BLaER1 treated with 17β-estradiol and CSF1 and Interleukin-3, amounts not matched to agents 10 nM and 100 nM (cell line): ENCODE measurements at regions not wholly inside any gene's neighbourhood (a gene's known extent, or its start where the extent isn't known, plus 50 kb on each side); places are given as distances from the start of the nearest gene placed in this dataset.

Experiments
- H3K27ac ChIP-seq, 11 experiments: shearing (Covaris generic); formaldehyde crosslinking; 2 replicates each; pipeline ENCODE4 v1.8.1; 2022
- H3K27me3 ChIP-seq, 11 experiments: shearing (Covaris generic); formaldehyde crosslinking; 2 replicates each; pipeline ENCODE4 v1.8.1; 2022
- H3K36me3 ChIP-seq, 11 experiments: shearing (Covaris generic); formaldehyde crosslinking; 2 replicates each; pipeline ENCODE4 v1.8.1; 2022
- H3K4me1 ChIP-seq, 10 experiments: shearing (Covaris generic); formaldehyde crosslinking; 2 replicates each; pipeline ENCODE4 v1.8.1; 2022
- H3K4me2 ChIP-seq, 11 experiments: shearing (Covaris generic); formaldehyde crosslinking; 2 replicates each; pipeline ENCODE4 v1.8.1; 2022
- H3K4me3 ChIP-seq, 10 experiments: shearing (Covaris generic); formaldehyde crosslinking; 2 replicates each; pipeline ENCODE4 v1.8.1; 2022
- H3K9ac ChIP-seq, 11 experiments: shearing (Covaris generic); formaldehyde crosslinking; 2 replicates each; pipeline ENCODE4 v1.8.1; 2022
- H3K9me3 ChIP-seq, 11 experiments: shearing (Covaris generic); formaldehyde crosslinking; replicated peaks in 1 of 11; 2 replicates each; pipeline ENCODE4 v1.8.1; 2022
- H4K20me1 ChIP-seq, 11 experiments: shearing (Covaris generic); formaldehyde crosslinking; 2 replicates each; pipeline ENCODE4 v1.8.1; 2022
- Cebpa-rat ChIP-seq, 11 experiments: shearing (Covaris generic); IDR thresholded peaks; 2 replicates each; pipeline ENCODE4 v1.8.1; 2022

DNA sequence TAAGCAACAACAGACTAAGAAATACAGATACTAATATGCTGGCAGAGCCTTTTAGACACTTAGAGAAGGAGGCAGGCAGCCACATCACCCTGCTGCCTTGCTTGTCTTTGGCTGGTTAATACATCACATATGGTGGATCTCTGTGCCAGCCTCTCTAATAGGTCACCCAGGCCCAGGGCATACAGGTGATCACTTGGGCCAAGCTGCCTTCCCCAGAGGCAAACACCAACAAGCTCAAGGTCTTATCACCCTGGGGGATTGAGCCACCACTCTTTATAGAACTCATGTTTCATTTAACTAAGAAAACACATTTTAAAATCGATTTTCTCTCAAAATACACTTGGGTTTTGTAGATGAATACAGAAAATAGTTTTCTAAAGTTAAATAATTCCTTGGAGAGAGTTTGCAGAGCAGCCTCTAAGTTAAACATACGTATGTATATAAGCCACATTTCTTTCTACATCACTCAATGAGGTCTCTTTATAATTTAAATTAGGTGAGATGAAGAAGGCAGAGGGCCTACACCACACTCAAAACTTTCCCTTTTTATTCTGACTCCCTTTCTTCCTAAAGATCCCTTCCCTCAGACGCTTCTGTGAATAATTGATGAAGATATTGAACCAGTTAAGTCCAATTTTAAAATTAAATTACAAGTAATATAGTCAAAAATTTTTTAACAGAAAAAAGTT lies 556.8 kb upstream of the GHITM start:
- Histone ChIP-seq H3K36me3 (no peaks in the 10 kb centered on the region), H3K27me3 (no peaks in the 10 kb centered on the region), H3K4me2 (no peak overlapping the region), H3K9me3 (peaks cover 0 to 12% (median 6%) of the 10 kb centered on the region in 11 experiments; a peak in 14 of 22 replicates), H3K27ac (no peak overlapping the region), H3K4me3 (no peak overlapping the region), H3K4me1 (no peaks in the 10 kb centered on the region), H4K20me1 (no peaks in the 10 kb centered on the region), H3K9ac (no peak overlapping the region)
- no peak for TF ChIP-seq Cebpa-rat (IDR thresholded peaks at IDR 0.05)

DNA sequence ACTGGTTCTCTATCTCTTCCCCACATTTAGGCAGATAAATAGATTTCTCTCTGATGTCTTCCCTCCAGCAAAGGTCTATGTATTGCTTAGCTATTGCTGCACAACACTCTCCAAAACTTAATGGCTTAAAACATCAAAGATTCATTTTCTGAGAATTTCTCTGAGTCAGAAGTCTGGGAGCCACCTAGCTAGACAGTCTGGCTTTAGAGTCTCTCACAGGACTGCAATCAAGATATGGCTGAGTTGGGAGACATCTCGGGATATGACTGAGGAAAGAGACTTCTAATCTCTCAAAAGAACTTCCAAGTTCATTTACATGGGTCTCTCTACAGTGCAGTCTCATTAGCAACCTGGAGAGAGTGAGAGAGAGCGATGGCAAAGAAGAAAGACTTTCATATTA lies 553.6 kb upstream of the GHITM start:
- Histone ChIP-seq H3K4me2 (no peak overlapping the region), H3K4me3 (no peak overlapping the region), H3K4me1 (no peaks in the 10 kb centered on the region), H3K9ac (no peak overlapping the region), H4K20me1 (no peaks in the 10 kb centered on the region), H3K27ac (no peak overlapping the region), H3K9me3 (no peaks in the 10 kb centered on the region), H3K27me3 (no peaks in the 10 kb centered on the region), H3K36me3 (no peaks in the 10 kb centered on the region)
- TF ChIP-seq Cebpa-rat (IDR thresholded peaks at IDR 0.05): no peak

DNA sequence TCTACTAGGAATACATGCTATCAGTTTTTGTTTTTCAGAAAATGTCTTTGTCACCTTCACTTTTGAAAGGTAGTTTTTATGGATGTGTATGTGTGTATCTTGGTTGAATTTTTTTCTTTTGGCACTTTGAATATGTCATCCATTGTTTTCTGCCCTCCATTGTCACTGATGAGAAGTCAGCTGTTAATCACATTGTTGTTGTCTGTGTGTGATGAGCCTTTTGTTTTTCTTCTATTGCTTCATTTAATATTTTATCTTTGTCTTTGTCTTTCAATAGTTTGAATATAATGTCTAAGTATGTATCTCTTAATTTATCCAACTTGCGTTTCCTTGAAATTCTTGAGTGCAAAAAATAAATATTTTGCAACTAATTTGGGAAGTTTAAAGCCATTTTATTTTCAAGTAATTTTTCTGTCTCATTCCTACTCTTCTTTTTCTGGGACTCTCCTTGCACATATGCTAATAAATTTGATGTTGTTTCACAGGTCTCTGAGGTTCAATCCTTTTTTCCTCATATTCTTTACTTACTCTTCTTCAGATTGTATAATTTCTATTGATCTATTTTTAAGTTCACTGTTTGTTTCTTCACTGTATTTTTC lies 546.9 kb upstream of the GHITM start:
- H3K9me3 ChIP-seq: peaks cover 7 to 19% (median 16%) of the 10 kb centered on the region in 11 experiments; a peak in 15 of 22 replicates
- no peak overlapping the region for H3K27ac ChIP-seq
- H3K4me2 ChIP-seq: no peak overlapping the region
- H3K27me3 ChIP-seq: no peaks in the 10 kb centered on the region
- H4K20me1 ChIP-seq: no peaks in the 10 kb centered on the region
- TF ChIP-seq Cebpa-rat (IDR thresholded peaks at IDR 0.05): no peak
- no peaks in the 10 kb centered on the region for H3K36me3 ChIP-seq
- H3K9ac ChIP-seq: no peak overlapping the region
- no peaks in the 10 kb centered on the region for H3K4me1 ChIP-seq
- H3K4me3 ChIP-seq: no peak overlapping the region

DNA sequence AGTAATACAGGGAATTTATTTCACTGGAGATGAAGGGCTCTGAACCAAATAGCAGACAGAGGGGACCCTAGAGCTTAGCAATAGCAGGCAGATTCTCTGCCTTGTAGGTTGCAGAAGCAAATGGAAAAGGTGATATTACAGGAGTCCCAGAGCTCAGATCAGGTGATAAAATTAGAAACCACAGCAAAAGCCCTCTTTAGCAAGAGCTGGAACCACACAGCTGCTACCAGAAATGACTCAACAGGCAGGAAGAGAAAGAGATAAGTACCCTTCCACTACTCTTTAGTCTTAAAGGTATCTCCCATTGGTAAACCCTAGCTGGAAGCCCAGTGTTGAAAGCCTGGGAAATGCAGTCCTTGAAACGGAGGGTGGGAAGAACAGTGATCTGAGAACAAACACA lies 535.6 kb upstream of the GHITM start:
- no peaks in the 10 kb centered on the region for H3K36me3 ChIP-seq
- H3K4me3 ChIP-seq: no peak overlapping the region
- no peak overlapping the region; a peak in 1 of 22 replicates for H3K27ac ChIP-seq
- peaks cover 0 to 13% (median 7%) of the 10 kb centered on the region in 10 experiments; a peak in 16 of 20 replicates for H3K4me1 ChIP-seq
- no peaks in the 10 kb centered on the region for H4K20me1 ChIP-seq
- H3K9me3 ChIP-seq: no peaks in the 10 kb centered on the region
- no peaks in the 10 kb centered on the region for H3K27me3 ChIP-seq
- peak overlapping the region; percentile 7 to 42 (median 31); a peak in 16 of 22 replicates for H3K4me2 ChIP-seq
- TF ChIP-seq Cebpa-rat (IDR thresholded peaks at IDR 0.05): no peak
- H3K9ac ChIP-seq: no peak overlapping the region

DNA sequence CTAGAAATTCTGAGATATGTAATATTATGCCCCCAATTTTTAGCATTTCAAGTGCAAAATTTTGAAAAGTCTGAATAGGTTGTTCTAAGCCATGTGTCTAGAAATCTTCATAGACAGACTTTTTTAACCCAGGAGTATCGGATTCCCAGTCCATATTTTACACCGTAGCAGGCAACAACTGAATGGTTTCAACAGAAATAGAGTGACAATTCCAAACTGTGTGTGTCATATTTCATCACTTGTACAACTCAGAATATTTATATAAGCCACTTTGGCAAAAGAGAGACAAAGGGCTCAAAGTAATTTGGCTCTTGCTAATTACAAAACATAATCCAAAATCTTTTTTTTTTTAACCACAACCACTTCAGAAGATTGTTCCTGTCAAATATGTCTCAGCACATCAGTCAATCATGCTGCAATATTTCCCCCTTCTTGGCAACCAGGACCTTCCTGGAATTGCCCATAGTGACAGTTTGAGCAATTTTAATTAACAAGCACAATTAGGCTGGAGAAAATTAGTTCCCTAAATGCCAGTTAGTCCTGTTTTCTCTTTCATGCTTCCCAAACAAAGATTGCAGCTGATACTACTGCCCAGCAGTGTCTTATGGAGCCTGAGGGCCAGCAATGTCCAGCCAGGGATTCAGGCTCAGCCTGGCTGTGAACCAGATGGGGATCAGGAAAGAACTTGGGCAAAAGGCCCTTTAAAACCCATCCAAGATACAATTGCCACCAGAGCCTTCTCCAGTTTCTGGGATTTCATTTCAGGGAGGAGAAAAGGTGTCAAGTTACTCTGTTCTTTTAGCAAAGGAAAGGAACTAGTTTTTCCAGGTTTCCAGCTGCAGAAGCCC lies 533.3 kb upstream of the GHITM start:
- Histone ChIP-seq H3K9me3 (no peaks in the 10 kb centered on the region), H3K4me3 (no peak overlapping the region), H3K4me1 (peaks cover 0 to 13% (median 7%) of the 10 kb centered on the region in 10 experiments; a peak in 16 of 20 replicates), H3K27ac (no peak overlapping the region), H4K20me1 (no peaks in the 10 kb centered on the region), H3K9ac (no peak overlapping the region), H3K36me3 (no peaks in the 10 kb centered on the region), H3K27me3 (no peaks in the 10 kb centered on the region), H3K4me2 (no peak overlapping the region)
- no peak for TF ChIP-seq Cebpa-rat (IDR thresholded peaks at IDR 0.05)

DNA sequence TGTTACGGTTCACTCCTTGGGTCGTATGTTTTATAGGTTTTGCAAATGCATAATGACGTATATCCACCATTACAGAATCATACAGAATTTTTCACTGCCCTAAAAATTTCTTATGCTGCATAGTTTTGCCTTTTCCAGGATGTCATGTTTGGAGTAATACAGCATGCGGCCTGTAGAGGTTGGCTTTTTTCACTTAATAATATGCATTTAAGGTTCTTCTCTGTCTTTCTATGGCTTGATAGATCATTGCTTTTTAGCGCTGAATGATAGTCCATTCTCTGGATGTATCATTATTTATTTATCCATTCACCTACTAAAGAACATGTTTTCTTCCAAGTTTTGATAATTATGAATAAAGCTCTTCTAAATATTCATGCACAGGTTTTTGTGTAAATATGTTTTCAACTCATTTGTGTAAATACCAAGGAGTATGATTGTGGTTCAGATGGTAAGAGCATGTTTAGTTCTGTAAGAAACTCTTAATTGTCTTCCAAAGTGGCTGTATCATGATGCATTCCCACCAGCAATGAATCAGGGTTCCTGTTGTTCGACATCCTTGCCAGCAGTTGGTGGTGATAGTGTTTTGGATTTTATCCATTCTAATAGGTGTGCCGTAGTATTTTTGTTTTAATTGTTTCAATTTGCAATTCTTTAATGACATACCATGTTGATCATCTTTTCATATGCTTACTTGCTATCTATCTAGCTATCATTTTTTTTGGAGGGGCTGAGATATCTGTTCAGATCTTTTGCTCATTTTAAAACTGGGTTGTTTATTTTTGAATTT lies 531.2 kb upstream of the GHITM start:
- Histone ChIP-seq H3K27me3 (no peaks in the 10 kb centered on the region), H4K20me1 (no peaks in the 10 kb centered on the region), H3K36me3 (no peaks in the 10 kb centered on the region), H3K4me1 (peaks cover 0 to 12% (median 7%) of the 10 kb centered on the region in 10 experiments; a peak in 16 of 20 replicates), H3K4me3 (no peak overlapping the region), H3K27ac (no peak overlapping the region), H3K9me3 (no peaks in the 10 kb centered on the region), H3K9ac (no peak overlapping the region), H3K4me2 (no peak overlapping the region)
- no peak for TF ChIP-seq Cebpa-rat (IDR thresholded peaks at IDR 0.05)

DNA sequence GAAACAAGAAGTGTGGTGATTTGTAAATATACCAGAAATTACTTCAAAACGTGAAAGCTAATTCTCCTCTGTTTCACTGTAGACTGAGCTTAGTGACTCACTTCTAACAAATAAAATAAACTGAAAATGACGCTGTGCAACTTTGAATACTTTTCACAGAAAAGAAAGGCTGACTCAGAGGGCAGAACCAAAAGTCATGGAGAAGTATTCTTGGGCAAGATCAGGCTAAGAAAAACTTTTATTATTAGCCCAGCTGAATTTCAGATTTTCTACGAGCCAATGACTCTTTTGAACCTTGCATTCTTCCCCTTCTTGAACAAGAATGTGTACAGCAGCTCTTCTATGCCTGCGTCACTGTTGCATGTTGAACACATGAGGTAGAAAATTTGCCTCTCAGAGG lies 527.3 kb upstream of the GHITM start:
- H3K36me3 ChIP-seq: no peaks in the 10 kb centered on the region
- no peaks in the 10 kb centered on the region for H3K27me3 ChIP-seq
- H3K4me2 ChIP-seq: no peak overlapping the region
- H4K20me1 ChIP-seq: no peaks in the 10 kb centered on the region
- TF ChIP-seq Cebpa-rat (IDR thresholded peaks at IDR 0.05): no peak
- no peak overlapping the region for H3K9ac ChIP-seq
- no peak overlapping the region for H3K4me3 ChIP-seq
- H3K9me3 ChIP-seq: no peaks in the 10 kb centered on the region
- no peak overlapping the region for H3K27ac ChIP-seq
- H3K4me1 ChIP-seq: no peaks in the 10 kb centered on the region

DNA sequence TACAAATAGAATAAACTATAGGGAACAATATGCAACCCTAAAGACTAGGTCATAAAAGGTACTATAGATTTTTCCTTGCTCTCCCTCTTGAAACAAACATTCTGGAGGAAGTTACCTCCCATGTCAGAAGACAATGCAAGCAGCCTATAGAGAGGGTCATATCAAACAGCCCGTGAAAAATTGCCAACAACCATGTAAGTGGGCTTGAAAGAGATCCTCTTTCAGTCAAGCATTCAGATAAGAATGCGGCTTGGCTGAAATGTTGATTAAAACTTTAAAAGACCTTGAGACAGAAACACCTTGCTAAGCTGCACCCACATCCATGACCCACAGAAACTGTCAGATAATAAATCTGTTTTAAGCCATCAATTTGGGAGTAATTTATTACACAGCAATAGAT lies 526.6 kb upstream of the GHITM start:
- TF ChIP-seq Cebpa-rat (IDR thresholded peaks at IDR 0.05): no peak
- no peak overlapping the region for H3K9ac ChIP-seq
- H4K20me1 ChIP-seq: no peaks in the 10 kb centered on the region
- no peak overlapping the region for H3K27ac ChIP-seq
- H3K36me3 ChIP-seq: no peaks in the 10 kb centered on the region
- no peaks in the 10 kb centered on the region for H3K4me1 ChIP-seq
- no peak overlapping the region for H3K4me2 ChIP-seq
- no peaks in the 10 kb centered on the region for H3K9me3 ChIP-seq
- H3K27me3 ChIP-seq: no peaks in the 10 kb centered on the region
- H3K4me3 ChIP-seq: no peak overlapping the region

DNA sequence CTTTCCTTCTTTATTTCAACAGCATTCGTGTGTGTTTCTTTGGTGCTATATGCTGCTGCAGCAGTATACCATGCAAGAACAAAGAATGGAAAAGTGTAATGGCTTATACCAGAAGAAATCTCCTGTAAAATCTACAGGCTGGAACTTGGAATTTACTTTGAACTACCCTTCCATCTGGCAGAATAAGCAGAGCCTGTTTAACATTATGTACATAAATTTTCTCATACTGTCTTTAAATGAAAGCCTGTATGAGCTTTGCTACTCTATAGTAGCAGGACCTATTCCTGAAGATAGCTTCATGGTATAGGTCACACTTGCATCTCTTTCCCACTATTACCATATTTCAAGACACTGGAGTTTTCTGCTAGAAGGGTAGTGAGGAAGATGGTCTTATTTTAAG lies 522.1 kb upstream of the GHITM start:
- Histone ChIP-seq H4K20me1 (no peaks in the 10 kb centered on the region), H3K27ac (no peak overlapping the region), H3K27me3 (no peaks in the 10 kb centered on the region), H3K36me3 (no peaks in the 10 kb centered on the region), H3K4me1 (no peaks in the 10 kb centered on the region), H3K4me2 (no peak overlapping the region), H3K9me3 (no peaks in the 10 kb centered on the region), H3K9ac (no peak overlapping the region), H3K4me3 (no peak overlapping the region)
- TF ChIP-seq Cebpa-rat (IDR thresholded peaks at IDR 0.05): no peak
